NCI-H146 (cell line): ENCODE measurements at regions not wholly inside any gene's neighbourhood (a gene's known extent, or its start where the extent isn't known, plus 50 kb on each side); places are given as distances from the start of the nearest gene placed in this dataset.

Experiments
- DNase-seq: peaks from one replicate; lab custom pipeline; 2025; lab: John Stamatoyannopoulos, UW

- no peak for DNase-seq
Observed at GRCh38 chr1:65681096-65681495, 111.6 kb upstream of the PDE4B start.

- DNase-seq, result peak; percentile 46
Observed at GRCh38 chr1:65687428-65688214, 105.1 kb upstream of the PDE4B start.

GRCh38 chr1:65688215-65688566 is 104.5 kb upstream of the PDE4B start:
- DNase-seq, result peak; percentile 17

GRCh38 chr1:65688848-65689247 is 103.8 kb upstream of the PDE4B start:
- no peak for DNase-seq

- no peak for DNase-seq
Observed at GRCh38 chr1:65691152-65691900, 101.4 kb upstream of the PDE4B start.

GRCh38 chr1:65691972-65692371 is 100.7 kb upstream of the PDE4B start:
- DNase-seq, result no peak

- DNase-seq, result no peak
Observed at GRCh38 chr1:65694126-65694525, 98.6 kb upstream of the PDE4B start.

GRCh38 chr1:65694933-65695332 is 97.8 kb upstream of the PDE4B start:
- DNase-seq, result no peak

- no peak for DNase-seq
Observed at GRCh38 chr1:65698590-65698989, 94.1 kb upstream of the PDE4B start.

- DNase-seq, result no peak
Observed at GRCh38 chr1:65703853-65704252, 88.8 kb upstream of the PDE4B start.

- no peak for DNase-seq
Observed at GRCh38 chr1:65704318-65704717, 88.4 kb upstream of the PDE4B start.

GRCh38 chr1:65717815-65718454 is 74.8 kb upstream of the PDE4B start:
- DNase-seq, result no peak

GRCh38 chr1:65719391-65719790 is 73.3 kb upstream of the PDE4B start:
- no peak for DNase-seq

- no peak for DNase-seq
Observed at GRCh38 chr1:65722461-65722860, 70.2 kb upstream of the PDE4B start.

GRCh38 chr1:65724151-65724550 is 68.5 kb upstream of the PDE4B start:
- DNase-seq, result no peak

- DNase-seq, result no peak
Observed at GRCh38 chr1:65725064-65725463, 67.6 kb upstream of the PDE4B start.

- no peak for DNase-seq
Observed at GRCh38 chr1:65728504-65728903, 64.2 kb upstream of the PDE4B start.

GRCh38 chr1:65729259-65729658 is 63.4 kb upstream of the PDE4B start:
- DNase-seq, result no peak

GRCh38 chr1:65734979-65735378 is 57.7 kb upstream of the PDE4B start:
- DNase-seq, result no peak

GRCh38 chr1:65741993-65742392 is 50.7 kb upstream of the PDE4B start:
- DNase-seq, result no peak
